ENCODE measurements at regions not wholly inside any gene's neighbourhood (a gene's known extent, or its start where the extent isn't known, plus 50 kb on each side); places are given as distances from the start of the nearest gene placed in this dataset.

DNA sequence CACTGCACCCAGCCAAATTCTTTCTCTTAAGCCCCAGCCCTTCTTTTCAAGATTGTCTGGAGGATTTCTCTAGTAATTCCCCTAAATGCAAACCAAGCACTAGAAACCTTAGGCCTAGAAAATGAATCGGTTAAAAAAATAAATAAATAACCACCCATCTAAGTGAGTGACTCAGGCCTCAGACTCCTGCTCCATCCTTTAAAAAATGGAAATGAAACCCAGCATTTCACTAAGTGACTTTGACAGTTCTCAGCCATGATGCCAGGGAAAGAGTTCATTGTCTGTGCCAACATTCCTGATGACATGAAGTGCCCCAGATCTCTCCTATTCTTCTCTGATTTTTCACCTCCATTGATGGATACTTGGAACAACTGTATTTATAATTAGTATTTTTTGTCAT is 415.2 kb upstream of the DAB1 start:
- no peaks in the 10 kb centered on the region for H3K36me3 ChIP-seq
- H3K9me3 ChIP-seq: peaks cover 0 to 9% (median 0%) of the 10 kb centered on the region in 3 donors
- no peak overlapping the region for H3K4me3 ChIP-seq
- H3K27ac ChIP-seq: no peak overlapping the region
- TF ChIP-seq CTCF (IDR thresholded peaks at IDR 0.05) (no peak), EP300 (IDR thresholded peaks at IDR 0.05) (no peak), POLR2AphosphoS5 (IDR thresholded peaks at IDR 0.05) (no peak), POLR2A (IDR thresholded peaks at IDR 0.05) (no peak)
- H3K27me3 ChIP-seq: no peaks in the 10 kb centered on the region
- no peak for ATAC-seq
- 80 to 100% methylated on average over 1 of the region's 1 CpG for WGBS, 2 donors (ENCODE audit: low coverage in 1 of 2)
- no peaks in the 10 kb centered on the region for H3K4me1 ChIP-seq

- no peak for ATAC-seq
- H3K4me1 ChIP-seq: no peaks in the 10 kb centered on the region
- H3K36me3 ChIP-seq: no peaks in the 10 kb centered on the region
- no peaks in the 10 kb centered on the region for H3K27me3 ChIP-seq
- TF ChIP-seq POLR2AphosphoS5 (IDR thresholded peaks at IDR 0.05) (no peak), POLR2A (IDR thresholded peaks at IDR 0.05) (no peak), EP300 (IDR thresholded peaks at IDR 0.05) (no peak), CTCF (IDR thresholded peaks at IDR 0.05) (no peak)
- no peak overlapping the region for H3K27ac ChIP-seq
- no peak overlapping the region for H3K4me3 ChIP-seq
- 40 to 42% methylated on average over 2 to 4 of the region's 5 CpGs for WGBS, 2 donors (ENCODE audit: low coverage in 1 of 2)
- no peaks in the 10 kb centered on the region for H3K9me3 ChIP-seq
These were observed 411.8 kb upstream of the DAB1 start for GRCh38 chr1:57835620-57836019.

- WGBS, 2 donors (ENCODE audit: low coverage in 1 of 2): 86 to 93% methylated on average over 2 of the region's 2 CpGs
- H3K27ac ChIP-seq: no peak overlapping the region
- TF ChIP-seq POLR2A (IDR thresholded peaks at IDR 0.05) (no peak), CTCF (IDR thresholded peaks at IDR 0.05) (no peak), EP300 (IDR thresholded peaks at IDR 0.05) (no peak), POLR2AphosphoS5 (IDR thresholded peaks at IDR 0.05) (no peak)
These were observed 409.4 kb upstream of the DAB1 start for GRCh38 chr1:57833296-57833695.

GRCh38 chr1:57832612-57833011 is 408.8 kb upstream of the DAB1 start:
- Histone ChIP-seq H3K4me3 (no peak overlapping the region), H3K9me3 (no peaks in the 10 kb centered on the region), H3K27ac (no peak overlapping the region), H3K4me1 (no peaks in the 10 kb centered on the region), H3K27me3 (no peaks in the 10 kb centered on the region), H3K36me3 (no peaks in the 10 kb centered on the region)
- no peak for ATAC-seq
- TF ChIP-seq POLR2A (IDR thresholded peaks at IDR 0.05) (no peak), EP300 (IDR thresholded peaks at IDR 0.05) (no peak), CTCF (IDR thresholded peaks at IDR 0.05) (no peak), POLR2AphosphoS5 (IDR thresholded peaks at IDR 0.05) (no peak)

More at GRCh38 chr1:57833296-57833695, 409.4 kb upstream of the DAB1 start:
- H3K36me3 ChIP-seq: no peaks in the 10 kb centered on the region
- no peak overlapping the region for H3K4me3 ChIP-seq
- no peaks in the 10 kb centered on the region for H3K27me3 ChIP-seq
- no peak for ATAC-seq
- H3K4me1 ChIP-seq: no peaks in the 10 kb centered on the region
- no peaks in the 10 kb centered on the region for H3K9me3 ChIP-seq

- no peaks in the 10 kb centered on the region for H3K36me3 ChIP-seq
- no peaks in the 10 kb centered on the region for H3K9me3 ChIP-seq
- H3K27me3 ChIP-seq: no peaks in the 10 kb centered on the region
- WGBS, 2 donors (ENCODE audit: low coverage in 1 of 2): 71 to 73% methylated on average over 1 of the region's 1 CpG
- no peak for ATAC-seq
- TF ChIP-seq POLR2AphosphoS5 (IDR thresholded peaks at IDR 0.05) (no peak), CTCF (IDR thresholded peaks at IDR 0.05) (no peak), EP300 (IDR thresholded peaks at IDR 0.05) (no peak), POLR2A (IDR thresholded peaks at IDR 0.05) (no peak)
- H3K4me1 ChIP-seq: no peaks in the 10 kb centered on the region
- H3K4me3 ChIP-seq: no peak overlapping the region
- no peak overlapping the region for H3K27ac ChIP-seq
These were observed 407.8 kb upstream of the DAB1 start for GRCh38 chr1:57831624-57832023.
